ENCODE measurements at regions not wholly inside any gene's neighbourhood (a gene's known extent, or its start where the extent isn't known, plus 50 kb on each side); places are given as distances from the start of the nearest gene placed in this dataset.

- TF ChIP-seq TCF7L2 (IDR thresholded peaks at IDR 0.05; ENCODE audit: borderline replicate concordance, extremely low read depth, insufficient read depth, insufficient read length) (no peak), JUND (IDR thresholded peaks at IDR 0.05) (no peak), POLR2AphosphoS5 (IDR thresholded peaks at IDR 0.05; ENCODE audit: low read depth, low read length) (no peak)
- TF ChIP-seq, protein P1, sequence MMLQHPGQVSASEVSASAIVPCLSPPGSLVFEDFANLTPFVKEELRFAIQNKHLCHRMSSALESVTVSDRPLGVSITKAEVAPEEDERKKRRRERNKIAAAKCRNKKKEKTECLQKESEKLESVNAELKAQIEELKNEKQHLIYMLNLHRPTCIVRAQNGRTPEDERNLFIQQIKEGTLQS (IDR thresholded peaks at IDR 0.05) = no peak
- TF ChIP-seq, protein P2, sequence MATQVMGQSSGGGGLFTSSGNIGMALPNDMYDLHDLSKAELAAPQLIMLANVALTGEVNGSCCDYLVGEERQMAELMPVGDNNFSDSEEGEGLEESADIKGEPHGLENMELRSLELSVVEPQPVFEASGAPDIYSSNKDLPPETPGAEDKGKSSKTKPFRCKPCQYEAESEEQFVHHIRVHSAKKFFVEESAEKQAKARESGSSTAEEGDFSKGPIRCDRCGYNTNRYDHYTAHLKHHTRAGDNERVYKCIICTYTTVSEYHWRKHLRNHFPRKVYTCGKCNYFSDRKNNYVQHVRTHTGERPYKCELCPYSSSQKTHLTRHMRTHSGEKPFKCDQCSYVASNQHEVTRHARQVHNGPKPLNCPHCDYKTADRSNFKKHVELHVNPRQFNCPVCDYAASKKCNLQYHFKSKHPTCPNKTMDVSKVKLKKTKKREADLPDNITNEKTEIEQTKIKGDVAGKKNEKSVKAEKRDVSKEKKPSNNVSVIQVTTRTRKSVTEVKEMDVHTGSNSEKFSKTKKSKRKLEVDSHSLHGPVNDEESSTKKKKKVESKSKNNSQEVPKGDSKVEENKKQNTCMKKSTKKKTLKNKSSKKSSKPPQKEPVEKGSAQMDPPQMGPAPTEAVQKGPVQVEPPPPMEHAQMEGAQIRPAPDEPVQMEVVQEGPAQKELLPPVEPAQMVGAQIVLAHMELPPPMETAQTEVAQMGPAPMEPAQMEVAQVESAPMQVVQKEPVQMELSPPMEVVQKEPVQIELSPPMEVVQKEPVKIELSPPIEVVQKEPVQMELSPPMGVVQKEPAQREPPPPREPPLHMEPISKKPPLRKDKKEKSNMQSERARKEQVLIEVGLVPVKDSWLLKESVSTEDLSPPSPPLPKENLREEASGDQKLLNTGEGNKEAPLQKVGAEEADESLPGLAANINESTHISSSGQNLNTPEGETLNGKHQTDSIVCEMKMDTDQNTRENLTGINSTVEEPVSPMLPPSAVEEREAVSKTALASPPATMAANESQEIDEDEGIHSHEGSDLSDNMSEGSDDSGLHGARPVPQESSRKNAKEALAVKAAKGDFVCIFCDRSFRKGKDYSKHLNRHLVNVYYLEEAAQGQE (IDR thresholded peaks at IDR 0.05; ENCODE audit: low read depth) = no peak
- Histone ChIP-seq H3K79me2 (ENCODE audit: insufficient read depth, low read length) (no peaks in the 10 kb centered on the region), H3K36me3 (ENCODE audit: control insufficient read depth in 1 of 2, insufficient read depth in 2 of 2, low read length in 2 of 2) (no peaks in the 10 kb centered on the region), H3K9ac (ENCODE audit: low read length) (no peak overlapping the region), H3K27me3 (ENCODE audit: insufficient read depth, low read length) (no peaks in the 10 kb centered on the region), H3K27ac (ENCODE audit: low read depth, low read length) (no peak overlapping the region), H4K20me1 (ENCODE audit: insufficient read depth) (no peaks in the 10 kb centered on the region), H3K9me3 (ENCODE audit: control insufficient read depth in 1 of 2, insufficient read depth in 1 of 2, low read depth in 1 of 2, low read length in 2 of 2) (no peaks in the 10 kb centered on the region), H2AFZ (ENCODE audit: low read depth, low read length, poor library complexity, severe bottlenecking) (no peak overlapping the region), H3K4me1 (ENCODE audit: control insufficient read depth in 1 of 2, insufficient read depth in 2 of 2, low read length in 2 of 2) (no peaks in the 10 kb centered on the region), H3K9me2 (ENCODE audit: insufficient read depth) (no peaks in the 10 kb centered on the region), H3K4me3 (replicated peaks in 1 of 2; ENCODE audit: low read depth in 1 of 2, low read length in 2 of 2) (no peak overlapping the region), H3K4me2 (ENCODE audit: low read length) (no peak overlapping the region)
- intact Hi-C loops (cut with micrococcal nuclease) = no loop called here
- CTCF ChIA-PET = no interaction called here
- BruUV-seq (replicated peaks) = no TSS peak
- RAD21 ChIA-PET (ENCODE audit: low non-redundant PET in 1 of 2, low total read pairs in 2 of 2, uncharacterized antibody in 2 of 2, unreplicated experiment in 2 of 2) = no interaction called here
- DNase-seq (ENCODE audit: low read depth, low spot score) = no peak
- no peak for ATAC-seq
- POLR2A ChIA-PET = no interaction called here
Observed at GRCh38 chr12:93127107-93127560, 198.0 kb upstream of the EEA1 start.
